K562 (cell line): ENCODE measurements at regions not wholly inside any gene's neighbourhood (a gene's known extent, or its start where the extent isn't known, plus 50 kb on each side); places are given as distances from the start of the nearest gene placed in this dataset.

Source experiments
- HCFC1 ChIP-seq: IDR thresholded peaks from 2 replicates; pipeline ENCODE4 v1.6.1; 2012; ENCODE audit warnings: low read depth, low read length, improper control_type of control experiment
- JUN ChIP-seq, 2 experiments: sonication (generic) in 1 of 2; formaldehyde crosslinking in 1 of 2; IDR thresholded peaks; 2 replicates each; pipeline versions ENCODE4 v1.6.1 to v1.8.0; 2012 to 2022; ENCODE audit warnings: borderline replicate concordance in 2 of 2, mild to moderate bottlenecking in 2 of 2, improper control_type of control experiment in 1 of 2, low read depth in 1 of 2, low read length in 1 of 2, missing genetic modification reagents in 1 of 2
- MXI1 ChIP-seq: IDR thresholded peaks from 2 replicates; pipeline ENCODE4 v1.6.1; 2011; ENCODE audit warnings: low read depth, mild to moderate bottlenecking, improper control_type of control experiment, low read length
- POLR3G ChIP-seq: IDR thresholded peaks from 2 replicates; pipeline ENCODE4 v1.6.1; 2011; ENCODE audit not compliant: insufficient read length, insufficient replicate concordance; ENCODE audit errors: extremely low read depth
- SPI1 ChIP-seq: IDR thresholded peaks from 2 replicates; pipeline ENCODE4 v1.6.1; 2011; ENCODE audit warnings: low read depth, low read length, control low read depth, borderline replicate concordance
- ZNF121 ChIP-seq: sonication (generic); formaldehyde crosslinking; conservative IDR thresholded peaks from 2 replicates; pipeline ENCODE4 v1.8.0; 2022; ENCODE audit warnings: missing genetic modification reagents
- ZNF431 ChIP-seq: sonication (generic); formaldehyde crosslinking; IDR thresholded peaks from 2 replicates; pipeline ENCODE4 v1.8.0; 2022; ENCODE audit warnings: mild to moderate bottlenecking, missing genetic modification reagents
- ZNF785 ChIP-seq: fragments of 250-450 bp; sonication (Bioruptor Pico); IDR thresholded peaks from 2 replicates; pipeline ENCODE4 v1.4.0; 2020; ENCODE audit warnings: mild to moderate bottlenecking
- TF ChIP-seq, protein P1 (sequence below): fragments of 450-650 bp; formaldehyde crosslinking; IDR thresholded peaks from 2 replicates; pipeline ENCODE4 v1.4.0; 2020; ENCODE audit warnings: mild to moderate bottlenecking, moderate library complexity
- TF ChIP-seq, protein P2 (sequence below), 3 experiments: IDR thresholded peaks in 2 of 3; conservative IDR thresholded peaks in 1 of 3; 2 replicates each; pipeline ENCODE4 v1.5.1; 2011 to 2012; ENCODE audit warnings: low read length in 3 of 3, mild to moderate bottlenecking in 3 of 3, control low read depth in 2 of 3, improper control_type of control experiment in 1 of 3, inconsistent platforms in 1 of 3, low read depth in 1 of 3, mixed read lengths in 1 of 3, moderate library complexity in 1 of 3; ENCODE audit not compliant: insufficient read depth in 2 of 3
- TF ChIP-seq, protein P3 (sequence below): fragments of 250-450 bp; sonication (Bioruptor Pico); IDR thresholded peaks from 2 replicates; pipeline ENCODE4 v1.8.0; 2021; ENCODE audit warnings: borderline replicate concordance, mild to moderate bottlenecking, moderate library complexity; ENCODE audit not compliant: poor library complexity, severe bottlenecking
- TF ChIP-seq, protein P4 (sequence below): fragments of 250-450 bp; sonication (Bioruptor Pico); IDR thresholded peaks from 2 replicates; pipeline ENCODE4 v1.5.1; 2021; ENCODE audit warnings: mild to moderate bottlenecking

- TF ChIP-seq, protein P1, sequence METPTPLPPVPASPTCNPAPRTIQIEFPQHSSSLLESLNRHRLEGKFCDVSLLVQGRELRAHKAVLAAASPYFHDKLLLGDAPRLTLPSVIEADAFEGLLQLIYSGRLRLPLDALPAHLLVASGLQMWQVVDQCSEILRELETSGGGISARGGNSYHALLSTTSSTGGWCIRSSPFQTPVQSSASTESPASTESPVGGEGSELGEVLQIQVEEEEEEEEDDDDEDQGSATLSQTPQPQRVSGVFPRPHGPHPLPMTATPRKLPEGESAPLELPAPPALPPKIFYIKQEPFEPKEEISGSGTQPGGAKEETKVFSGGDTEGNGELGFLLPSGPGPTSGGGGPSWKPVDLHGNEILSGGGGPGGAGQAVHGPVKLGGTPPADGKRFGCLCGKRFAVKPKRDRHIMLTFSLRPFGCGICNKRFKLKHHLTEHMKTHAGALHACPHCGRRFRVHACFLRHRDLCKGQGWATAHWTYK (CRISPR knock-in tag) = no peak
- TF ChIP-seq ZNF121 (CRISPR knock-in tag) (no peak), POLR3G (no peak), SPI1 (no peak), MXI1 (no peak), JUN (IDR thresholded peaks at IDR 0.05; ENCODE audit: borderline replicate concordance, low read depth, low read length) (no peak), JUN (CRISPR knock-in tag; IDR thresholded peaks at IDR 0.05; ENCODE audit: borderline replicate concordance) (no peak), ZNF785 (no peak), ZNF431 (no peak), HCFC1 (no peak)
- TF ChIP-seq, protein P2, sequence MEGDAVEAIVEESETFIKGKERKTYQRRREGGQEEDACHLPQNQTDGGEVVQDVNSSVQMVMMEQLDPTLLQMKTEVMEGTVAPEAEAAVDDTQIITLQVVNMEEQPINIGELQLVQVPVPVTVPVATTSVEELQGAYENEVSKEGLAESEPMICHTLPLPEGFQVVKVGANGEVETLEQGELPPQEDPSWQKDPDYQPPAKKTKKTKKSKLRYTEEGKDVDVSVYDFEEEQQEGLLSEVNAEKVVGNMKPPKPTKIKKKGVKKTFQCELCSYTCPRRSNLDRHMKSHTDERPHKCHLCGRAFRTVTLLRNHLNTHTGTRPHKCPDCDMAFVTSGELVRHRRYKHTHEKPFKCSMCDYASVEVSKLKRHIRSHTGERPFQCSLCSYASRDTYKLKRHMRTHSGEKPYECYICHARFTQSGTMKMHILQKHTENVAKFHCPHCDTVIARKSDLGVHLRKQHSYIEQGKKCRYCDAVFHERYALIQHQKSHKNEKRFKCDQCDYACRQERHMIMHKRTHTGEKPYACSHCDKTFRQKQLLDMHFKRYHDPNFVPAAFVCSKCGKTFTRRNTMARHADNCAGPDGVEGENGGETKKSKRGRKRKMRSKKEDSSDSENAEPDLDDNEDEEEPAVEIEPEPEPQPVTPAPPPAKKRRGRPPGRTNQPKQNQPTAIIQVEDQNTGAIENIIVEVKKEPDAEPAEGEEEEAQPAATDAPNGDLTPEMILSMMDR (IDR thresholded peaks at IDR 0.05 in 2 of 3, conservative IDR thresholded peaks at IDR 0.05 in 1 of 3; ENCODE audit: insufficient read depth in 2 of 3, low read depth in 1 of 3, low read length in 3 of 3) = no peak
- TF ChIP-seq, protein P3, sequence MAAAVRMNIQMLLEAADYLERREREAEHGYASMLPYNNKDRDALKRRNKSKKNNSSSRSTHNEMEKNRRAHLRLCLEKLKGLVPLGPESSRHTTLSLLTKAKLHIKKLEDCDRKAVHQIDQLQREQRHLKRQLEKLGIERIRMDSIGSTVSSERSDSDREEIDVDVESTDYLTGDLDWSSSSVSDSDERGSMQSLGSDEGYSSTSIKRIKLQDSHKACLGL (CRISPR knock-in tag) = no peak
- TF ChIP-seq, protein P4, sequence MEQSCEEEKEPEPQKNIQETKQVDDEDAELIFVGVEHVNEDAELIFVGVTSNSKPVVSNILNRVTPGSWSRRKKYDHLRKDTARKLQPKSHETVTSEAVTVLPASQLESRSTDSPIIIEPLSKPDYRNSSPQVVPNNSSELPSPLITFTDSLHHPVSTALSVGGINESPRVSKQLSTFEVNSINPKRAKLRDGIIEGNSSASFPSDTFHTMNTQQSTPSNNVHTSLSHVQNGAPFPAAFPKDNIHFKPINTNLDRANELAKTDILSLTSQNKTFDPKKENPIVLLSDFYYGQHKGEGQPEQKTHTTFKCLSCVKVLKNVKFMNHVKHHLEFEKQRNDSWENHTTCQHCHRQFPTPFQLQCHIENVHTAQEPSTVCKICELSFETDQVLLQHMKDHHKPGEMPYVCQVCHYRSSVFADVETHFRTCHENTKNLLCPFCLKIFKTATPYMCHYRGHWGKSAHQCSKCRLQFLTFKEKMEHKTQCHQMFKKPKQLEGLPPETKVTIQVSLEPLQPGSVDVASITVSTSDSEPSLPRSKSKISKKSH = no peak
Observed at GRCh38 chr7:68691261-68692216, 906.7 kb upstream of the AUTS2 start.
